Esophagus squamous epithelium (tissue), 5 donors: ENCODE measurements at regions not wholly inside any gene's neighbourhood (a gene's known extent, or its start where the extent isn't known, plus 50 kb on each side); places are given as distances from the start of the nearest gene placed in this dataset.

Experiments used
- DNase-seq: peaks from one replicate; lab custom pipeline; 2025; lab: John Stamatoyannopoulos, UW
- H3K27ac ChIP-seq, 4 donors: fragments of 200-600 bp; sonication (generic); one replicate each; pipeline ENCODE4 v1.5.1; 2016 to 2019; ENCODE audit warnings: mild to moderate bottlenecking in 1 of 4
- H3K27me3 ChIP-seq, 4 donors: fragments of 200-600 bp; sonication (generic); 1 replicate in 3 of 4; 2 replicates in 1 of 4; pipeline versions ENCODE4 v1.5.1 to v1.6.0; 2017 to 2021; ENCODE audit warnings: antibody characterized with exemption in 1 of 4
- H3K36me3 ChIP-seq, 3 donors: fragments of 200-600 bp; sonication (generic); one replicate each; pipeline ENCODE4 v1.5.1; 2016 to 2019
- H3K4me1 ChIP-seq, 3 donors: fragments of 200-600 bp; sonication (generic); one replicate each; pipeline ENCODE4 v1.5.1; 2017 to 2019
- H3K4me3 ChIP-seq, 4 donors: fragments of 200-600 bp; sonication (generic); 1 replicate in 3 of 4; 2 replicates in 1 of 4; pipeline ENCODE4 v1.5.1; 2016 to 2019; ENCODE audit warnings: mild to moderate bottlenecking in 2 of 4, moderate library complexity in 1 of 4
- H3K9me3 ChIP-seq, 3 donors: fragments of 200-600 bp; sonication (generic); one replicate each; pipeline ENCODE4 v1.5.1; 2016 to 2019
- POLR2A ChIP-seq, 4 donors: fragments of 450-650 bp; IDR thresholded peaks; one replicate each; pipeline ENCODE4 v1.6.1; 2017; ENCODE audit warnings: antibody characterized with exemption in 4 of 4, mild to moderate bottlenecking in 4 of 4, moderate library complexity in 3 of 4
- WGBS, 2 donors: methylation state at CpG; one replicate each; pipeline ENCODE4 v1.1.5; 2018; 5-methylcytosine and 5-hydroxymethylcytosine counted together
- intact Hi-C: fragments of 100-400 bp; cut with DNase I; formaldehyde crosslinking; loops from one replicate; pipeline ENCODE4 v1.15.0; 2022
- TF ChIP-seq, protein P1 (sequence below), 6 experiments: fragments of 450-650 bp in 4 of 6; fragments of 200-600 bp in 2 of 6; sonication (generic) in 2 of 6; IDR thresholded peaks; one replicate each; pipeline ENCODE4 v1.5.1; 2016 to 2019; ENCODE audit warnings: antibody characterized with exemption in 6 of 6, mild to moderate bottlenecking in 4 of 6, moderate library complexity in 4 of 6
- donor health status: DM: yes; HTN: yes; CAD: no.

GRCh38 chr1:190578017-190578416 lies 100.4 kb upstream of the BRINP3 start:
- TF ChIP-seq, protein P1, sequence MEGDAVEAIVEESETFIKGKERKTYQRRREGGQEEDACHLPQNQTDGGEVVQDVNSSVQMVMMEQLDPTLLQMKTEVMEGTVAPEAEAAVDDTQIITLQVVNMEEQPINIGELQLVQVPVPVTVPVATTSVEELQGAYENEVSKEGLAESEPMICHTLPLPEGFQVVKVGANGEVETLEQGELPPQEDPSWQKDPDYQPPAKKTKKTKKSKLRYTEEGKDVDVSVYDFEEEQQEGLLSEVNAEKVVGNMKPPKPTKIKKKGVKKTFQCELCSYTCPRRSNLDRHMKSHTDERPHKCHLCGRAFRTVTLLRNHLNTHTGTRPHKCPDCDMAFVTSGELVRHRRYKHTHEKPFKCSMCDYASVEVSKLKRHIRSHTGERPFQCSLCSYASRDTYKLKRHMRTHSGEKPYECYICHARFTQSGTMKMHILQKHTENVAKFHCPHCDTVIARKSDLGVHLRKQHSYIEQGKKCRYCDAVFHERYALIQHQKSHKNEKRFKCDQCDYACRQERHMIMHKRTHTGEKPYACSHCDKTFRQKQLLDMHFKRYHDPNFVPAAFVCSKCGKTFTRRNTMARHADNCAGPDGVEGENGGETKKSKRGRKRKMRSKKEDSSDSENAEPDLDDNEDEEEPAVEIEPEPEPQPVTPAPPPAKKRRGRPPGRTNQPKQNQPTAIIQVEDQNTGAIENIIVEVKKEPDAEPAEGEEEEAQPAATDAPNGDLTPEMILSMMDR (IDR thresholded peaks at IDR 0.05) = no peak
- no peak for TF ChIP-seq POLR2A (IDR thresholded peaks at IDR 0.05)
- no peak overlapping the region for H3K27ac ChIP-seq
- no peaks in the 10 kb centered on the region for H3K9me3 ChIP-seq
- no peaks in the 10 kb centered on the region for H3K36me3 ChIP-seq
- DNase-seq = no peak
- H3K27me3 ChIP-seq = no peaks in the 10 kb centered on the region
- intact Hi-C loops = no loop called here
- H3K4me3 ChIP-seq = no peak overlapping the region
- WGBS, 2 donors = 69 to 71% methylated on average over 5 of the region's 5 CpGs
- H3K4me1 ChIP-seq = no peaks in the 10 kb centered on the region

- no peaks in the 10 kb centered on the region for H3K27me3 ChIP-seq
- TF ChIP-seq POLR2A (IDR thresholded peaks at IDR 0.05) = no peak
- TF ChIP-seq, protein P1 (IDR thresholded peaks at IDR 0.05) = no peak
- no peaks in the 10 kb centered on the region for H3K4me1 ChIP-seq
- H3K4me3 ChIP-seq = no peak overlapping the region
- no peaks in the 10 kb centered on the region for H3K36me3 ChIP-seq
- no peaks in the 10 kb centered on the region for H3K9me3 ChIP-seq
- WGBS, 2 donors = 65 to 68% methylated on average over 6 of the region's 6 CpGs
- intact Hi-C loops = no loop called here
- no peak for DNase-seq
- no peak overlapping the region for H3K27ac ChIP-seq
Observed at GRCh38 chr1:190578526-190578925, 100.9 kb upstream of the BRINP3 start.

- intact Hi-C loops = no loop called here
- Histone ChIP-seq H3K9me3 (no peaks in the 10 kb centered on the region), H3K4me1 (no peaks in the 10 kb centered on the region), H3K4me3 (no peak overlapping the region), H3K27ac (no peak overlapping the region), H3K27me3 (no peaks in the 10 kb centered on the region), H3K36me3 (no peaks in the 10 kb centered on the region)
- 0 to 5% methylated on average over 1 of the region's 1 CpG for WGBS, 2 donors
- no peak for TF ChIP-seq POLR2A (IDR thresholded peaks at IDR 0.05)
- TF ChIP-seq, protein P1 (IDR thresholded peaks at IDR 0.05) = no peak
- DNase-seq = no peak
Observed at GRCh38 chr1:190579552-190580193, 102.0 kb upstream of the BRINP3 start.

- H3K27ac ChIP-seq = no peak overlapping the region
- intact Hi-C loops = no loop called here
- TF ChIP-seq, protein P1 (IDR thresholded peaks at IDR 0.05) = no peak
- TF ChIP-seq POLR2A (IDR thresholded peaks at IDR 0.05) = no peak
- 73 to 83% methylated on average over 3 of the region's 3 CpGs for WGBS, 2 donors
- H3K27me3 ChIP-seq = no peaks in the 10 kb centered on the region
- H3K4me1 ChIP-seq = no peaks in the 10 kb centered on the region
- H3K9me3 ChIP-seq = no peaks in the 10 kb centered on the region
- no peak overlapping the region for H3K4me3 ChIP-seq
- H3K36me3 ChIP-seq = no peaks in the 10 kb centered on the region
- no peak for DNase-seq
Observed at GRCh38 chr1:190583862-190584261, 106.2 kb upstream of the BRINP3 start.

- TF ChIP-seq POLR2A (IDR thresholded peaks at IDR 0.05) = no peak
- TF ChIP-seq, protein P1 (IDR thresholded peaks at IDR 0.05) = no peak
- no peak for DNase-seq
- Histone ChIP-seq H3K4me3 (no peak overlapping the region), H3K4me1 (no peaks in the 10 kb centered on the region), H3K27ac (no peak overlapping the region), H3K36me3 (no peaks in the 10 kb centered on the region), H3K27me3 (no peaks in the 10 kb centered on the region), H3K9me3 (peaks cover 0 to 3% (median 0%) of the 10 kb centered on the region in 3 donors)
- 53 to 57% methylated on average over 1 of the region's 1 CpG for WGBS, 2 donors
- intact Hi-C loops = no loop called here
Observed at GRCh38 chr1:190588424-190588823, 110.8 kb upstream of the BRINP3 start.
